ENCODE measurements at regions not wholly inside any gene's neighbourhood (a gene's known extent, or its start where the extent isn't known, plus 50 kb on each side); places are given as distances from the start of the nearest gene placed in this dataset.

DNA sequence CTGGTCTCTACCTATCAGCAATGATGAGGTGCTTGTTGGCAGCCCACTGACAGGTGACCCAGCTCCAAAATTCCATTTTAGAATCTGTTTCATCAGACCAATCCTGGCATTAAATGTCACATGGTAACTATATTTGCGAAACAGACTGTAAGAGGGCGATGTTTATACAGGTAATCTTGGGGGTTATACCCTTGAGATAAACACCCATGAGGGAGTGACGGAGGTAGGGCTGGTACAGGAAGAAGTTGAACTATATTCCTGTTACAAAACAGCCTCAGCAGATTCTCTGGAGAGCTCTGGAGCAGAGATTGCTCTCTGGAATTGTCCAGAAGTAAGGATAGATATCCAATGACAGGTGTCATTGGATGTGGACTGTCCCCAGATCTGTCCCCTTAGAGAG, 444.8 kb upstream of the DPP6 start:
- H2AFZ ChIP-seq (ENCODE audit: low read length) = no peak overlapping the region

DNA sequence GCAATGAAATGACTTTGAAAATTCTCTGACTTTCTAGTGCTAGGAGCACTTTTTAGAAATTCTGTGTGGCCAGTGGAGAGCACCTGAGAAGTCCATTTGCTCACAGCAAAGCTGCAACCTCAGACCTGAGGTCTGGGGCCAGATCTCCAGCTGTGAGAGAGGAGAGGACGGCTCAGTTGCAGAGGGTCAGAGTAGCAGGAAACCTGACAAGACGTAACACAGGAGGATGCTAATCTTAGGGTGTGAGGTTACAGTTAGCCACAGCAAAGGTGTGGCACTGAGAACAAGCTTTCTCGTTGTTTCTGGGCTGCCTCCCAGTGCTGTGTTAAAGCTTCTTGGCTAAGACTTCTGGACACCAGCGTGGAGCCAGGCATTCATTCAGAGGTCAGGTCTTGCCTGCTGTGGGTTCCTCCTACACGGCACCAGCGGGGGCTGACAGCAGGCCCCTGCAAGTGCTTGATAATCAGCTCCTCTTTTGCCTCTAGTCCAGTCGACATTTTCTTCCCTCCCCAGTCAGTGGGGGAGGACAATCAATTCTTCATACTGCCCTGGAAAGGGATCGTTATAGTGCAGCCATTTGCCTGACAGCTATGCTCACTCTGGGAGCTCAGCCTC, 435.4 kb upstream of the DPP6 start:
- no peaks in the 10 kb centered on the region for H3K9me2 ChIP-seq (ENCODE audit: insufficient read depth, low read length)
- H3K9me3 ChIP-seq (ENCODE audit: low read length) = no peaks in the 10 kb centered on the region
- no peaks in the 10 kb centered on the region for H3K36me3 ChIP-seq (ENCODE audit: insufficient read depth, low read length)
- no peak overlapping the region for H3K4me3 ChIP-seq (ENCODE audit: low read depth, low read length, poor library complexity, severe bottlenecking)
- H3K27ac ChIP-seq (ENCODE audit: low read depth, low read length, poor library complexity, severe bottlenecking) = no peak overlapping the region
- no peak for DNase-seq (ENCODE audit: low spot score)
- no peaks in the 10 kb centered on the region for H3K79me2 ChIP-seq (ENCODE audit: insufficient read depth, low read depth, low read length)
- no peak overlapping the region for H2AFZ ChIP-seq (ENCODE audit: low read length)
- H4K20me1 ChIP-seq (ENCODE audit: insufficient read depth, low read length) = no peaks in the 10 kb centered on the region
- no peak overlapping the region for H3K4me2 ChIP-seq (ENCODE audit: low read length)
- TF ChIP-seq, protein P1, sequence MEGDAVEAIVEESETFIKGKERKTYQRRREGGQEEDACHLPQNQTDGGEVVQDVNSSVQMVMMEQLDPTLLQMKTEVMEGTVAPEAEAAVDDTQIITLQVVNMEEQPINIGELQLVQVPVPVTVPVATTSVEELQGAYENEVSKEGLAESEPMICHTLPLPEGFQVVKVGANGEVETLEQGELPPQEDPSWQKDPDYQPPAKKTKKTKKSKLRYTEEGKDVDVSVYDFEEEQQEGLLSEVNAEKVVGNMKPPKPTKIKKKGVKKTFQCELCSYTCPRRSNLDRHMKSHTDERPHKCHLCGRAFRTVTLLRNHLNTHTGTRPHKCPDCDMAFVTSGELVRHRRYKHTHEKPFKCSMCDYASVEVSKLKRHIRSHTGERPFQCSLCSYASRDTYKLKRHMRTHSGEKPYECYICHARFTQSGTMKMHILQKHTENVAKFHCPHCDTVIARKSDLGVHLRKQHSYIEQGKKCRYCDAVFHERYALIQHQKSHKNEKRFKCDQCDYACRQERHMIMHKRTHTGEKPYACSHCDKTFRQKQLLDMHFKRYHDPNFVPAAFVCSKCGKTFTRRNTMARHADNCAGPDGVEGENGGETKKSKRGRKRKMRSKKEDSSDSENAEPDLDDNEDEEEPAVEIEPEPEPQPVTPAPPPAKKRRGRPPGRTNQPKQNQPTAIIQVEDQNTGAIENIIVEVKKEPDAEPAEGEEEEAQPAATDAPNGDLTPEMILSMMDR (conservative IDR thresholded peaks at IDR 0.05; ENCODE audit: low read length) = no peak
- no peak for TF ChIP-seq EZH2phosphoT487 (IDR thresholded peaks at IDR 0.05; ENCODE audit: borderline replicate concordance, low read depth, low read length)
- intact Hi-C loops (cut with micrococcal nuclease; ENCODE audit: unreplicated experiment) = no loop called here
- no TSS peak for BruUV-seq (replicated peaks)
- CTCF ChIA-PET (ENCODE audit: unreplicated experiment) = no interaction called here
- H3K4me1 ChIP-seq (ENCODE audit: insufficient read depth, low read length, poor library complexity, severe bottlenecking) = no peaks in the 10 kb centered on the region
- POLR2A ChIA-PET = no interaction called here

More for the DNA sequence above, 444.8 kb upstream of the DPP6 start:
- DNase-seq (ENCODE audit: low spot score) = no peak
- Histone ChIP-seq H3K9me2 (ENCODE audit: insufficient read depth, low read length) (no peaks in the 10 kb centered on the region), H3K9me3 (ENCODE audit: low read length) (no peaks in the 10 kb centered on the region), H3K36me3 (ENCODE audit: insufficient read depth, low read length) (no peaks in the 10 kb centered on the region), H3K79me2 (ENCODE audit: insufficient read depth, low read depth, low read length) (no peaks in the 10 kb centered on the region), H3K4me3 (ENCODE audit: low read depth, low read length, poor library complexity, severe bottlenecking) (no peak overlapping the region), H3K4me1 (ENCODE audit: insufficient read depth, low read length, poor library complexity, severe bottlenecking) (no peaks in the 10 kb centered on the region), H3K27ac (ENCODE audit: low read depth, low read length, poor library complexity, severe bottlenecking) (no peak overlapping the region), H4K20me1 (ENCODE audit: insufficient read depth, low read length) (no peaks in the 10 kb centered on the region), H3K4me2 (ENCODE audit: low read length) (no peak overlapping the region)
- intact Hi-C loops (cut with micrococcal nuclease; ENCODE audit: unreplicated experiment) = no loop called here
- no TSS peak for BruUV-seq (replicated peaks)
- TF ChIP-seq, protein P1 (conservative IDR thresholded peaks at IDR 0.05; ENCODE audit: low read length) = no peak
- TF ChIP-seq EZH2phosphoT487 (IDR thresholded peaks at IDR 0.05; ENCODE audit: borderline replicate concordance, low read depth, low read length) = no peak
- POLR2A ChIA-PET = no interaction called here
- CTCF ChIA-PET (ENCODE audit: unreplicated experiment) = no interaction called here

DNA sequence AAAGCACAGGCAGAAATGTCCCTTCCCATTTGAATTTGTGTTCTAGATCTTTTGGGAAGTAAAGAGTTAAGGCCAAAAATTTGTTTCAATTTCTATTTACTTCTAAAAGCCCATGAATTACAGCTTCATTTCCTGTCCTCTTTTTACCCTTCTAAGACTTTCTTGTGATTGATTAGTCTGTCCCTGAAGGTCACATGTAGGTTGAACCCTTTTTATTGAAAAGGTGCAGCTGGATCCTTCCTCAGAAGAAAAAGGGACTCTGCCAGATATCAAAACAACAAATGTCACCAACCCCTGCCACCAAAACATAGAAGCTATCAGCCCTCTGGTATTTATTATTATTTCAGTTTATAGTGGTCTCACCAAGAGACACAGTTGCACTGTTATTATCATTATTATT, 424.9 kb upstream of the DPP6 start:
- H3K79me2 ChIP-seq (ENCODE audit: insufficient read depth, low read depth, low read length) = no peaks in the 10 kb centered on the region
- no peak overlapping the region for H2AFZ ChIP-seq (ENCODE audit: low read length)
- intact Hi-C loops (cut with micrococcal nuclease; ENCODE audit: unreplicated experiment) = no loop called here
- BruUV-seq (replicated peaks) = no TSS peak
- no peaks in the 10 kb centered on the region for H3K36me3 ChIP-seq (ENCODE audit: insufficient read depth, low read length)
- H4K20me1 ChIP-seq (ENCODE audit: insufficient read depth, low read length) = no peaks in the 10 kb centered on the region
- ChIA-PET POLR2A (no interaction called here), CTCF (ENCODE audit: unreplicated experiment) (no interaction called here)
- no peaks in the 10 kb centered on the region for H3K4me1 ChIP-seq (ENCODE audit: insufficient read depth, low read length, poor library complexity, severe bottlenecking)
- H3K9me2 ChIP-seq (ENCODE audit: insufficient read depth, low read length) = no peaks in the 10 kb centered on the region
- H3K4me3 ChIP-seq (ENCODE audit: low read depth, low read length, poor library complexity, severe bottlenecking) = no peak overlapping the region
- no peak for DNase-seq (ENCODE audit: low spot score)
- no peak overlapping the region for H3K4me2 ChIP-seq (ENCODE audit: low read length)
- no peak overlapping the region for H3K27ac ChIP-seq (ENCODE audit: low read depth, low read length, poor library complexity, severe bottlenecking)
- TF ChIP-seq EZH2phosphoT487 (IDR thresholded peaks at IDR 0.05; ENCODE audit: borderline replicate concordance, low read depth, low read length) = no peak
- TF ChIP-seq, protein P1 (conservative IDR thresholded peaks at IDR 0.05; ENCODE audit: low read length) = no peak
- H3K9me3 ChIP-seq (ENCODE audit: low read length) = no peaks in the 10 kb centered on the region
